WTC11 (cell line): ENCODE measurements at regions not wholly inside any gene's neighbourhood (a gene's known extent, or its start where the extent isn't known, plus 50 kb on each side); places are given as distances from the start of the nearest gene placed in this dataset.
A peak's percentile ranks its signal among the peaks of the same experiment; 100 is the strongest.
"Not testable (repeated sequence)": the region's sequence is repeated elsewhere in the genome, so short reads cannot be mapped to it uniquely, and the experiment has no call there.

Experiments
- ATAC-seq: fragments of 200-7000 bp; cut with Tn5 transposase; 2 replicates; pipeline ENCODE4 v1.10.0; 2021; ENCODE audit warnings: mild to moderate bottlenecking, moderate library complexity
- CTCF ChIA-PET: fragments of 300-600 bp; sonication (Branson Sonifier 250); formaldehyde crosslinking; loops from one replicate; lab custom pipeline; 2021; ENCODE audit warnings: antibody characterized with exemption; lab: Charles Lee
- POLR2A ChIA-PET: fragments of 350-600 bp; sonication (Branson Sonifier 250); formaldehyde crosslinking; loops from one replicate; lab custom pipeline; 2021; ENCODE audit warnings: antibody characterized with exemption; lab: Charles Lee
- DNase-seq: peaks from one replicate; pipeline ENCODE4 v3.0.0; 2021; ENCODE audit warnings: low spot score
- H3K27ac Mint-ChIP-seq: 2 replicates; pipeline ENCODE4 v1.8.0; 2021; ENCODE audit warnings: mixed read lengths
- H3K27me3 Mint-ChIP-seq: 2 replicates; pipeline ENCODE4 v1.8.0; 2021; ENCODE audit warnings: low read depth, mild to moderate bottlenecking, moderate library complexity, mixed read lengths
- H3K36me3 Mint-ChIP-seq: 2 replicates; pipeline ENCODE4 v1.8.0; 2021; ENCODE audit warnings: mixed read lengths
- H3K4me1 Mint-ChIP-seq: 2 replicates; pipeline ENCODE4 v1.8.0; 2022; ENCODE audit warnings: mixed read lengths
- H3K4me3 Mint-ChIP-seq: 2 replicates; pipeline ENCODE4 v1.8.0; 2021; ENCODE audit warnings: mild to moderate bottlenecking, moderate library complexity, mixed read lengths
- H3K9me3 Mint-ChIP-seq: 2 replicates; pipeline ENCODE4 v1.8.0; 2021; ENCODE audit warnings: mixed read lengths
- TF ChIP-seq, protein P1 (sequence below): sonication (generic); formaldehyde crosslinking; IDR thresholded peaks from 2 replicates; pipeline ENCODE4 v1.8.1; 2023; ENCODE audit warnings: mild to moderate bottlenecking, missing genetic modification reagents, moderate library complexity
- TF ChIP-seq, protein P2 (sequence below): sonication (generic); formaldehyde crosslinking; IDR thresholded peaks from 2 replicates; pipeline ENCODE4 v1.8.0; 2022; ENCODE audit warnings: mild to moderate bottlenecking, missing genetic modification reagents

DNA sequence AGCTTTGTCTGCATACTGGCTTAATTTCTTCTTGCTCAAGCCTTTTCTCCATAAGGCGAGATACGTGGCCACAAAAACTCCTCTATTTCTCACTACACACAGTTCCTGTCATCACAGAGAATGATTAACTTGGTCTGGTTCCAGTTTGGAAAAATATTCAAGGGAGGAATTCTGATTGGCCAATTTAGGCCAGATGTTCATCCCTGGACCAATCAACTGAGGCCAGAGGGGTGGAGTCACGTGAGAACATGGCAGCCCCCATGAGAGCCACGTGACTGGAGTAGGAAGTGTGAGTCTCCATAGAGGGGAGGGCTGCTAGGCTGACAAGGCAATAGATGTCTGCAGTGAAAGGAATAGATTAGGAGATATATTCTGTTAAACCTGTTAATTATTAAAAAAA lies 200.0 kb downstream of the OTOP1 start:
- ATAC-seq, H3K27ac Mint-ChIP-seq: not testable (repeated sequence)

GRCh38 chr4:4028752-4029151 lies 198.0 kb downstream of the OTOP1 start:
- peaks cover 19% of the 10 kb centered on the region for H3K9me3 Mint-ChIP-seq
- peaks cover 31% of the 10 kb centered on the region for H3K27me3 Mint-ChIP-seq
- ATAC-seq, DNase-seq, H3K4me3 Mint-ChIP-seq, POLR2A ChIA-PET, H3K4me1 Mint-ChIP-seq, H3K36me3 Mint-ChIP-seq, H3K27ac Mint-ChIP-seq: not testable (repeated sequence)
- CTCF ChIA-PET = interaction anchor here (0.6 kb wide), 1 partner anchor 283 kb away, joined by 3 read pairs; no protein-coding TSS in a partner anchor

More for the DNA sequence above, 200.0 kb downstream of the OTOP1 start:
- H3K36me3 Mint-ChIP-seq, CTCF ChIA-PET, H3K4me3 Mint-ChIP-seq, POLR2A ChIA-PET, DNase-seq, H3K4me1 Mint-ChIP-seq: not testable (repeated sequence)
- TF ChIP-seq, protein P1, sequence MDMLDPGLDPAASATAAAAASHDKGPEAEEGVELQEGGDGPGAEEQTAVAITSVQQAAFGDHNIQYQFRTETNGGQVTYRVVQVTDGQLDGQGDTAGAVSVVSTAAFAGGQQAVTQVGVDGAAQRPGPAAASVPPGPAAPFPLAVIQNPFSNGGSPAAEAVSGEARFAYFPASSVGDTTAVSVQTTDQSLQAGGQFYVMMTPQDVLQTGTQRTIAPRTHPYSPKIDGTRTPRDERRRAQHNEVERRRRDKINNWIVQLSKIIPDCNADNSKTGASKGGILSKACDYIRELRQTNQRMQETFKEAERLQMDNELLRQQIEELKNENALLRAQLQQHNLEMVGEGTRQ (CRISPR knock-in tag) = peak; percentile 77
- TF ChIP-seq, protein P2, sequence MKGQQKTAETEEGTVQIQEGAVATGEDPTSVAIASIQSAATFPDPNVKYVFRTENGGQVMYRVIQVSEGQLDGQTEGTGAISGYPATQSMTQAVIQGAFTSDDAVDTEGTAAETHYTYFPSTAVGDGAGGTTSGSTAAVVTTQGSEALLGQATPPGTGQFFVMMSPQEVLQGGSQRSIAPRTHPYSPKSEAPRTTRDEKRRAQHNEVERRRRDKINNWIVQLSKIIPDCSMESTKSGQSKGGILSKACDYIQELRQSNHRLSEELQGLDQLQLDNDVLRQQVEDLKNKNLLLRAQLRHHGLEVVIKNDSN = peak; percentile 62
- H3K9me3 Mint-ChIP-seq = peaks cover 19% of the 10 kb centered on the region
- H3K27me3 Mint-ChIP-seq = peaks cover 35% of the 10 kb centered on the region

- POLR2A ChIA-PET, H3K27ac Mint-ChIP-seq, DNase-seq, H3K4me3 Mint-ChIP-seq, H3K9me3 Mint-ChIP-seq, CTCF ChIA-PET, ATAC-seq: not testable (repeated sequence)
- Mint-ChIP-seq H3K36me3 (peaks cover 20% of the 10 kb centered on the region), H3K4me1 (peaks cover 16% of the 10 kb centered on the region), H3K27me3 (peaks cover 13% of the 10 kb centered on the region)
These were observed 196.2 kb downstream of the OTOP1 start for GRCh38 chr4:4030509-4030908.

GRCh38 chr4:4031446-4032135 lies 195.1 kb downstream of the OTOP1 start:
- CTCF ChIA-PET = interaction anchor here (1.0 kb wide), 1 partner anchor 59 kb away, joined by 4 read pairs; no protein-coding TSS in a partner anchor
- ATAC-seq, H3K4me3 Mint-ChIP-seq, DNase-seq, POLR2A ChIA-PET, H3K9me3 Mint-ChIP-seq, H3K27ac Mint-ChIP-seq, H3K27me3 Mint-ChIP-seq: not testable (repeated sequence)
- peaks cover 29% of the 10 kb centered on the region for H3K36me3 Mint-ChIP-seq
- H3K4me1 Mint-ChIP-seq = peaks cover 26% of the 10 kb centered on the region

DNA sequence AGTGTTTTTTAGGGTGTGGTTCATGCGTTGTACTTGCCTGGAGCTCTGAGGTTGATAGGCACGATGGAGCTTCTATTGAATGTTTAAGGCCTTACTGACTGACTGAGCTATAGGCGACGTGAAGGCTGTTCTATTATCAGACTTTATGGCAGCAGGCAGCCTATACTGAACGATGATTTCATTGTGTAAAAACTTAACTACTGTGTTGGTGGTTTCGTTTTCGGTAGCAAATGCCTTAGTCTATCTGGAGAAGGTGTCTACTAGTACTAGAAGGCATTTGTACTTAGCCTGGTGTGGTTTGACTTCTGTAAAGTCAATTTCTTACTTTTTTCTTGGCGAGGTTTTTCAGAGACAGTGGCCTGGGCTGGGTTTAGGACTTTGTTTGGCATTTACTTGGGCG lies 194.4 kb downstream of the OTOP1 start:
- H3K9me3 Mint-ChIP-seq, H3K27me3 Mint-ChIP-seq, DNase-seq, POLR2A ChIA-PET, ATAC-seq, H3K27ac Mint-ChIP-seq, H3K4me3 Mint-ChIP-seq: not testable (repeated sequence)
- CTCF ChIA-PET = interaction anchor here (1.0 to 3.4 kb wide), 3 partner anchors 14 to 150 kb away, joined by 4 to 13 read pairs (median 4); no protein-coding TSS in a partner anchor
- Mint-ChIP-seq H3K36me3 (peaks cover 30% of the 10 kb centered on the region), H3K4me1 (peaks cover 27% of the 10 kb centered on the region)

- H3K27ac Mint-ChIP-seq = peak overlapping the region; percentile 75; the same call in 1 of the 2 replicates
- H3K36me3 Mint-ChIP-seq = peaks cover 30% of the 10 kb centered on the region
- CTCF ChIA-PET = interaction anchor here (1.0 to 3.4 kb wide), 3 partner anchors 13 to 150 kb away, joined by 4 to 13 read pairs (median 4); no protein-coding TSS in a partner anchor
- ATAC-seq, H3K27me3 Mint-ChIP-seq, H3K9me3 Mint-ChIP-seq, H3K4me3 Mint-ChIP-seq, POLR2A ChIA-PET, DNase-seq: not testable (repeated sequence)
- peaks cover 27% of the 10 kb centered on the region for H3K4me1 Mint-ChIP-seq
These were observed 193.7 kb downstream of the OTOP1 start for GRCh38 chr4:4032801-4033605.

DNA sequence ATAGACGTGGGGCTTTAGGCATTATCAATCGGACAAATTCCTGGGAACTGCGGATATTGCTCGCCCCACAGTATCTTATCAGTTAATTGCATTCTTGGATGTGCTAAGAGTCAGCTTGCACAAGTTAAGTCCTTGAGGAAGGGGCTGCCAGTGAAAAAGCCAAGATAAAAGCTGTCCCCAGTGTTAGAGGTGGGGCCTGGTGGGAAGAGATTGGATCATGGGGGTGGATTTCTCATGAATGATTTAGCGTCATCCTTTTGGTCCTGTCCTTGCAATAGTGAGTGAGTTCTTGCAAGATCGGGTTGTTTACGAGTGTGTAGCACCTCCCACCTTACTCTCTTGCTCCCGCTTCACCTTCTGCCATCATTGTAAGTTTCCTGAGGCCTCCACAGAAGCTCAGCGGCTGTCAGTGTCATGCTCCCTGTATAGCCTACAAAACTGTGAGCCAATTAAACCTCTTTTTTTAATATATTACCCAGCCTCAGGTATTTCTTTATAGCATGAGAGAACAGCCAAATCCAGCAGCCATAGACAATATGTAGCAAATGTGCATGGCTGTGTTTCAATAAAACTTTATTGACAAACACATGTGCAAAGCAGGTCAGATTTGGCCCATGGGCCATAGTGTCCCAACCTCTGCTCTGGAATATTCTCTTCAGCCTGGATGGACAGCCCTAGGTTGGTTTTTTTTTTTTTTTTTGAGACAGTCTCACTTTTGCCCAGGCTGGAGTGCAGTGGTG lies 189.2 kb downstream of the OTOP1 start:
- DNase-seq, CTCF ChIA-PET, H3K4me3 Mint-ChIP-seq, ATAC-seq, POLR2A ChIA-PET, H3K27me3 Mint-ChIP-seq, H3K27ac Mint-ChIP-seq: not testable (repeated sequence)
- peaks cover 62% of the 10 kb centered on the region for H3K36me3 Mint-ChIP-seq
- H3K4me1 Mint-ChIP-seq = peaks cover 43% of the 10 kb centered on the region
- peaks cover 14% of the 10 kb centered on the region for H3K9me3 Mint-ChIP-seq

- H3K27me3 Mint-ChIP-seq, POLR2A ChIA-PET, DNase-seq, ATAC-seq: not testable (repeated sequence)
- CTCF ChIA-PET = interaction anchor here (1.3 kb wide), 2 partner anchors 13 to 137 kb away, joined by 3 to 4 read pairs; no protein-coding TSS in a partner anchor
- H3K4me3 Mint-ChIP-seq = peak overlapping the region; percentile 87
- peaks cover 29% of the 10 kb centered on the region for H3K9me3 Mint-ChIP-seq
- peak overlapping the region; percentile 98 for H3K27ac Mint-ChIP-seq
- H3K4me1 Mint-ChIP-seq = peaks cover 62% of the 10 kb centered on the region
- H3K36me3 Mint-ChIP-seq = peaks cover 51% of the 10 kb centered on the region
These were observed 180.9 kb downstream of the OTOP1 start for GRCh38 chr4:4045823-4046222.
